ENCODE measurements at regions not wholly inside any gene's neighbourhood (a gene's known extent, or its start where the extent isn't known, plus 50 kb on each side); places are given as distances from the start of the nearest gene placed in this dataset.

- H3K4me1 ChIP-seq (ENCODE audit: control insufficient read depth, insufficient read depth, low read length), result no peaks in the 10 kb centered on the region
- ATAC-seq, result no peak
These were observed 2459.4 kb downstream of the PCDH9 start for GRCh38 chr13:64770743-64771142.

More at GRCh38 chr13:64770743-64771142, 2459.4 kb downstream of the PCDH9 start:
- H3K36me3 ChIP-seq (ENCODE audit: control insufficient read depth in 2 of 2, insufficient read depth in 2 of 2, low read length in 1 of 2), result no peaks in the 10 kb centered on the region
- RAD21 ChIA-PET (ENCODE audit: unreplicated experiment), result no interaction called here
- no peak overlapping the region for H3K4me3 ChIP-seq
- H3K9me3 ChIP-seq (replicated peaks; ENCODE audit: control insufficient read depth, insufficient read depth, low read length), result no peaks in the 10 kb centered on the region
- TF ChIP-seq FOS (IDR thresholded peaks at IDR 0.05; ENCODE audit: borderline replicate concordance, extremely low read depth, insufficient read length) (no peak), STAT1 (conservative IDR thresholded peaks at IDR 0.05) (no peak), ZNF687 (IDR thresholded peaks at IDR 0.05) (no peak), LARP7 (IDR thresholded peaks at IDR 0.05) (no peak), ZNF274 (IDR thresholded peaks at IDR 0.05; ENCODE audit: insufficient read depth, insufficient read length) (no peak), REST (IDR thresholded peaks at IDR 0.05; ENCODE audit: low read depth, low read length) (no peak), TBL1XR1 (IDR thresholded peaks at IDR 0.05; ENCODE audit: low read depth, low read length) (no peak), SPI1 (IDR thresholded peaks at IDR 0.05; ENCODE audit: borderline replicate concordance, insufficient read depth, low read depth, low read length) (no peak), CTCF (IDR thresholded peaks at IDR 0.05 in 2 of 3, conservative IDR thresholded peaks at IDR 0.05 in 1 of 3; ENCODE audit: control insufficient read depth in 2 of 3, extremely low read depth in 1 of 3, insufficient read depth in 1 of 3, low read depth in 3 of 3, low read length in 3 of 3) (no peak), PAX5 (IDR thresholded peaks at IDR 0.05; ENCODE audit: borderline replicate concordance, low read depth, low read length) (no peak), PAX8 (IDR thresholded peaks at IDR 0.05) (no peak)
- H3K9ac ChIP-seq (ENCODE audit: control insufficient read depth, insufficient read depth, low read length), result no peak overlapping the region
- POLR2A ChIA-PET, result no interaction called here
- no peaks in the 10 kb centered on the region for H4K20me1 ChIP-seq (ENCODE audit: control insufficient read depth, insufficient read depth)
- no peak overlapping the region for H2AFZ ChIP-seq (ENCODE audit: control insufficient read depth, low read depth, low read length)
- intact Hi-C loops (cut with micrococcal nuclease; ENCODE audit: unreplicated experiment) (no loop called here), in situ Hi-C loops (cut with MboI) (loop anchor here (10.0 kb wide), 1 partner anchor 56 kb away; no protein-coding TSS in a partner anchor)
- SMC1A ChIA-PET (ENCODE audit: uncharacterized antibody, unreplicated experiment), result no interaction called here
- no peak for FAIRE-seq
- BruUV-seq (replicated peaks), result no TSS peak
- no peak overlapping the region for H3K27ac ChIP-seq (ENCODE audit: control insufficient read depth, insufficient read depth)
- WGBS (ENCODE audit: insufficient coverage, insufficient replicate concordance, low lambda C conversion rate, missing lambda C conversion rate), result 10% methylated on average over 4 of the region's 4 CpGs
- H3K27me3 ChIP-seq (replicated peaks in 1 of 2; ENCODE audit: control insufficient read depth in 2 of 2, insufficient read depth in 2 of 2, low read length in 1 of 2), result no peaks in the 10 kb centered on the region
- no peak for DNase-seq (ENCODE audit: low read depth, low spot score)
- H3K4me2 ChIP-seq (ENCODE audit: control insufficient read depth, insufficient read depth), result no peak overlapping the region
- CTCF ChIA-PET, result no interaction called here
- H3K79me2 ChIP-seq (ENCODE audit: control insufficient read depth, insufficient read depth, low read length), result no peaks in the 10 kb centered on the region
